SW480 (cell line): ENCODE measurements at regions not wholly inside any gene's neighbourhood (a gene's known extent, or its start where the extent isn't known, plus 50 kb on each side); places are given as distances from the start of the nearest gene placed in this dataset.
"Not testable (repeated sequence)": the region's sequence is repeated elsewhere in the genome, so short reads cannot be mapped to it uniquely, and the experiment has no call there.

ENCODE experiments used
- DNase-seq: peaks from one replicate; pipeline ENCODE4 v3.0.0-alpha.2; 2016; ENCODE audit warnings: low spot score

- DNase-seq, result no peak
Observed at GRCh38 chr3:27556887-27557286, 72.7 kb upstream of the SLC4A7 start.

GRCh38 chr3:27554706-27555105, 70.5 kb upstream of the SLC4A7 start:
- DNase-seq, result no peak

- no peak for DNase-seq
Observed at GRCh38 chr3:27553886-27554540, 69.8 kb upstream of the SLC4A7 start.

- peak; percentile 64 for DNase-seq
Observed at GRCh38 chr3:27552708-27553107, 68.5 kb upstream of the SLC4A7 start.

- not testable (repeated sequence) for DNase-seq
Observed at GRCh38 chr3:27551413-27551812, 67.2 kb upstream of the SLC4A7 start.

- no peak for DNase-seq
Observed at GRCh38 chr3:27545061-27545460, 60.9 kb upstream of the SLC4A7 start.

- DNase-seq, result no peak
Observed at GRCh38 chr3:27544372-27544865, 60.2 kb upstream of the SLC4A7 start.

GRCh38 chr3:27542476-27542875, 58.3 kb upstream of the SLC4A7 start:
- no peak for DNase-seq

GRCh38 chr3:27540231-27540630, 56.0 kb upstream of the SLC4A7 start:
- DNase-seq, result no peak

GRCh38 chr3:27536491-27536890, 52.3 kb upstream of the SLC4A7 start:
- DNase-seq, result no peak

- no peak for DNase-seq
Observed at GRCh38 chr3:27535809-27536392, 51.7 kb upstream of the SLC4A7 start.

GRCh38 chr3:27533718-27534573, 49.8 kb upstream of the SLC4A7 start:
- DNase-seq, result peak; percentile 80
